ENCODE measurements at regions not wholly inside any gene's neighbourhood (a gene's known extent, or its start where the extent isn't known, plus 50 kb on each side); places are given as distances from the start of the nearest gene placed in this dataset.

- ChIA-PET CTCF (no interaction called here), POLR2A (no interaction called here)
- DNase-seq = no peak
- H3K27me3 Mint-ChIP-seq = no peaks in the 10 kb centered on the region
- no peaks in the 10 kb centered on the region for H3K36me3 Mint-ChIP-seq (ENCODE audit: low read depth)
- TF ChIP-seq, protein P1, sequence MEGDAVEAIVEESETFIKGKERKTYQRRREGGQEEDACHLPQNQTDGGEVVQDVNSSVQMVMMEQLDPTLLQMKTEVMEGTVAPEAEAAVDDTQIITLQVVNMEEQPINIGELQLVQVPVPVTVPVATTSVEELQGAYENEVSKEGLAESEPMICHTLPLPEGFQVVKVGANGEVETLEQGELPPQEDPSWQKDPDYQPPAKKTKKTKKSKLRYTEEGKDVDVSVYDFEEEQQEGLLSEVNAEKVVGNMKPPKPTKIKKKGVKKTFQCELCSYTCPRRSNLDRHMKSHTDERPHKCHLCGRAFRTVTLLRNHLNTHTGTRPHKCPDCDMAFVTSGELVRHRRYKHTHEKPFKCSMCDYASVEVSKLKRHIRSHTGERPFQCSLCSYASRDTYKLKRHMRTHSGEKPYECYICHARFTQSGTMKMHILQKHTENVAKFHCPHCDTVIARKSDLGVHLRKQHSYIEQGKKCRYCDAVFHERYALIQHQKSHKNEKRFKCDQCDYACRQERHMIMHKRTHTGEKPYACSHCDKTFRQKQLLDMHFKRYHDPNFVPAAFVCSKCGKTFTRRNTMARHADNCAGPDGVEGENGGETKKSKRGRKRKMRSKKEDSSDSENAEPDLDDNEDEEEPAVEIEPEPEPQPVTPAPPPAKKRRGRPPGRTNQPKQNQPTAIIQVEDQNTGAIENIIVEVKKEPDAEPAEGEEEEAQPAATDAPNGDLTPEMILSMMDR (IDR thresholded peaks at IDR 0.05) = no peak
- peaks cover 4% of the 10 kb centered on the region for H3K9me3 Mint-ChIP-seq
- no peaks in the 10 kb centered on the region for H3K4me1 Mint-ChIP-seq
- intact Hi-C loops (cut with micrococcal nuclease) = no loop called here
- no peak for ATAC-seq (ENCODE audit: low read depth)
- H3K27ac Mint-ChIP-seq = no peak overlapping the region
- no peak overlapping the region for H3K4me3 Mint-ChIP-seq
Observed at GRCh38 chr11:23143022-23143421, 282.7 kb upstream of the CCDC179 start.

GRCh38 chr11:23151819-23152218, 291.5 kb upstream of the CCDC179 start:
- no peak overlapping the region for H3K27ac Mint-ChIP-seq
- ChIA-PET POLR2A (no interaction called here), CTCF (no interaction called here)
- ATAC-seq (ENCODE audit: low read depth) (no peak), DNase-seq (no peak)
- H3K4me3 Mint-ChIP-seq = no peak overlapping the region
- intact Hi-C loops (cut with micrococcal nuclease) = no loop called here
- TF ChIP-seq, protein P1 (IDR thresholded peaks at IDR 0.05) = no peak
- no peaks in the 10 kb centered on the region for H3K36me3 Mint-ChIP-seq (ENCODE audit: low read depth)
- no peaks in the 10 kb centered on the region for H3K9me3 Mint-ChIP-seq
- no peaks in the 10 kb centered on the region for H3K4me1 Mint-ChIP-seq
- no peaks in the 10 kb centered on the region for H3K27me3 Mint-ChIP-seq

DNA sequence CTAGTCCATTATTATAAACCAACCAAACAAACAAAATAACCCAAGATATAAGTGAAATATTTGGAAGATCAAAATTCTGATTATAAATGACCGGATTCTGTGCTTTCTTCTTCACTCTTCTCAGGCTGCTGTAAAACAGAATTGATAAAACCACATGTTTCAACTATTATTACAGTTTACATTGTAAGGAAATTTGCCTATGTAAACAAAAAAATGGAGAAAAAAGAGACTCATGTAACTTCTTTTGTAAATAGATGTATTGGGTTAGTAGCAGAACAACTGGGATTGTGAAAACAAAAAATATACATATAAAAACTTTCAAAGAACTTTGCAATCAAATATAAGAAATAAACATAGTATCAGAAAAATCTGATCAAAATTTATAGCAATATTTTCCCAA, 295.2 kb upstream of the CCDC179 start:
- ATAC-seq (ENCODE audit: low read depth) = no peak
- no peak overlapping the region for H3K27ac Mint-ChIP-seq
- H3K27me3 Mint-ChIP-seq = no peaks in the 10 kb centered on the region
- H3K36me3 Mint-ChIP-seq (ENCODE audit: low read depth) = no peaks in the 10 kb centered on the region
- TF ChIP-seq, protein P1 (IDR thresholded peaks at IDR 0.05) = no peak
- CTCF ChIA-PET = no interaction called here
- no peak for DNase-seq
- no peaks in the 10 kb centered on the region for H3K4me1 Mint-ChIP-seq
- POLR2A ChIA-PET = no interaction called here
- intact Hi-C loops (cut with micrococcal nuclease) = no loop called here
- H3K4me3 Mint-ChIP-seq = no peak overlapping the region
- H3K9me3 Mint-ChIP-seq = no peaks in the 10 kb centered on the region

DNA sequence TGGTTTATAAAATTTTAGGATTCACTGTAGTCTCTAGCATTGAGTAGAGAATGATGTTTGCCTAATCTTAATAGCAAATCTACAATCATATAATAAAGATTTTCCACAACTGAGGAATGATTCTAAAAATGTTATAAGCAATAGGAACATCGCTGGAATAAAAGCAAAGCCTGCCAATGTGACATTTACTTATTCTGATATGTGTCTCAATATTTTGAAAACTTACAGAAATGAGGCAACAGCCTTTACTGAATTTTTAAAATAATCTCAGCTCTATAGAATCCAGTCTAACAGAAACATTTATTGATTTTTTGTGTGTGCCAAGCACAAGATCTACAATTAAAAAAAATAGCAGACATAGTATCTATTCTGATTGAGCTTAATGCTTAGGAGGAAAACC, 303.7 kb upstream of the CCDC179 start:
- no peaks in the 10 kb centered on the region for H3K36me3 Mint-ChIP-seq (ENCODE audit: low read depth)
- POLR2A ChIA-PET = no interaction called here
- TF ChIP-seq, protein P1 (IDR thresholded peaks at IDR 0.05) = no peak

GRCh38 chr11:23166376-23166775, 306.1 kb upstream of the CCDC179 start:
- H3K9me3 Mint-ChIP-seq = no peaks in the 10 kb centered on the region
- no peaks in the 10 kb centered on the region for H3K27me3 Mint-ChIP-seq
- no peaks in the 10 kb centered on the region for H3K36me3 Mint-ChIP-seq (ENCODE audit: low read depth)
- H3K4me3 Mint-ChIP-seq = no peak overlapping the region
- H3K4me1 Mint-ChIP-seq = no peaks in the 10 kb centered on the region
- intact Hi-C loops (cut with micrococcal nuclease) = no loop called here
- CTCF ChIA-PET = no interaction called here
- no peak for ATAC-seq (ENCODE audit: low read depth)
- POLR2A ChIA-PET = no interaction called here
- TF ChIP-seq, protein P1 (IDR thresholded peaks at IDR 0.05) = no peak
- no peak overlapping the region for H3K27ac Mint-ChIP-seq
- DNase-seq = no peak

More for the DNA sequence above, 303.7 kb upstream of the CCDC179 start:
- CTCF ChIA-PET = no interaction called here
- Mint-ChIP-seq H3K4me3 (no peak overlapping the region), H3K9me3 (no peaks in the 10 kb centered on the region), H3K27ac (no peak overlapping the region), H3K27me3 (no peaks in the 10 kb centered on the region), H3K4me1 (no peaks in the 10 kb centered on the region)
- intact Hi-C loops (cut with micrococcal nuclease) = no loop called here
- no peak for DNase-seq
- ATAC-seq (ENCODE audit: low read depth) = no peak
